A673 (cell line): ENCODE measurements at regions not wholly inside any gene's neighbourhood (a gene's known extent, or its start where the extent isn't known, plus 50 kb on each side); places are given as distances from the start of the nearest gene placed in this dataset.

Experiments used
- BruUV-seq: library from RNA; stranded (reverse); fragments of 400-500 nt; replicated peaks from 2 replicates; lab custom pipeline; 2021; lab: Mats Ljungman, UMichigan
- CTCF ChIA-PET: fragments of 300-600 bp; sonication (Branson Sonifier 250); formaldehyde crosslinking; loops from one replicate; lab custom pipeline; 2022; ENCODE audit warnings: antibody characterized with exemption; lab: Charles Lee
- POLR2A ChIA-PET: fragments of 300-600 bp; sonication (Branson Sonifier 250); formaldehyde crosslinking; loops from one replicate; lab custom pipeline; 2022; ENCODE audit warnings: antibody characterized with exemption; ENCODE audit not compliant: low non-redundant PET; lab: Charles Lee
- DNase-seq: peaks from one replicate; pipeline ENCODE4 v3.0.0-alpha.2; 2015; ENCODE audit warnings: low spot score
- H3K27ac ChIP-seq: fragments of 200-600 bp; sonication (generic); 2 replicates; pipeline ENCODE4 v1.5.1; 2016; ENCODE audit warnings: mixed run types, low read depth, mild to moderate bottlenecking, mixed read lengths, antibody characterized with exemption, low read length; ENCODE audit not compliant: poor library complexity, severe bottlenecking
- H3K27me3 ChIP-seq: fragments of 200-600 bp; sonication (generic); replicated peaks from 2 replicates; pipeline ENCODE4 v1.6.1; 2017; ENCODE audit warnings: mixed run types, low read depth, mild to moderate bottlenecking, mixed read lengths, antibody characterized with exemption, low read length; ENCODE audit not compliant: insufficient read depth, poor library complexity
- H3K36me3 ChIP-seq: fragments of 200-600 bp; sonication (generic); 2 replicates; pipeline ENCODE4 v1.6.1; 2016; ENCODE audit warnings: mixed run types, mild to moderate bottlenecking, mixed read lengths, antibody characterized with exemption, low read length; ENCODE audit not compliant: insufficient read depth, poor library complexity, severe bottlenecking
- H3K4me1 ChIP-seq: fragments of 200-600 bp; sonication (generic); 2 replicates; pipeline ENCODE4 v1.6.1; 2017; ENCODE audit warnings: mixed run types, mild to moderate bottlenecking, mixed read lengths, antibody characterized with exemption, low read length; ENCODE audit not compliant: insufficient read depth, poor library complexity, severe bottlenecking
- H3K4me3 ChIP-seq: fragments of 200-600 bp; sonication (generic); 2 replicates; pipeline ENCODE4 v1.5.1; 2016; ENCODE audit warnings: low read depth, mixed run types, mild to moderate bottlenecking, mixed read lengths, low read length; ENCODE audit not compliant: poor library complexity, severe bottlenecking
- H3K9me3 ChIP-seq: fragments of 200-600 bp; sonication (generic); 2 replicates; pipeline ENCODE4 v1.6.1; 2016; ENCODE audit warnings: mixed run types, low read depth, mild to moderate bottlenecking, mixed read lengths, antibody characterized with exemption, low read length; ENCODE audit not compliant: poor library complexity, severe bottlenecking
- EZH2 ChIP-seq: fragments of 200-600 bp; sonication (generic); IDR thresholded peaks from 2 replicates; pipeline ENCODE4 v1.6.1; 2017; ENCODE audit warnings: borderline replicate concordance, low read depth, mild to moderate bottlenecking, mixed read lengths, antibody characterized with exemption, low read length; ENCODE audit not compliant: poor library complexity, severe bottlenecking
- intact Hi-C: fragments of 100-400 bp; cut with micrococcal nuclease; formaldehyde crosslinking; loops from one replicate; pipeline ENCODE4 v1.10.0; 2022; ENCODE audit not compliant: unreplicated experiment
- TF ChIP-seq, protein P1 (sequence below): fragments of 300-800, 200-600 bp; sonication (generic); conservative IDR thresholded peaks from 2 replicates; pipeline ENCODE4 v1.5.1; 2017; ENCODE audit warnings: low read depth, mild to moderate bottlenecking, antibody characterized with exemption, low read length, moderate library complexity, mixed read lengths

GRCh38 chr4:188452097-188452496 lies 312.9 kb downstream of the TRIML1 start:
- peaks cover 15% of the 10 kb centered on the region for H3K4me1 ChIP-seq
- TF ChIP-seq, protein P1, sequence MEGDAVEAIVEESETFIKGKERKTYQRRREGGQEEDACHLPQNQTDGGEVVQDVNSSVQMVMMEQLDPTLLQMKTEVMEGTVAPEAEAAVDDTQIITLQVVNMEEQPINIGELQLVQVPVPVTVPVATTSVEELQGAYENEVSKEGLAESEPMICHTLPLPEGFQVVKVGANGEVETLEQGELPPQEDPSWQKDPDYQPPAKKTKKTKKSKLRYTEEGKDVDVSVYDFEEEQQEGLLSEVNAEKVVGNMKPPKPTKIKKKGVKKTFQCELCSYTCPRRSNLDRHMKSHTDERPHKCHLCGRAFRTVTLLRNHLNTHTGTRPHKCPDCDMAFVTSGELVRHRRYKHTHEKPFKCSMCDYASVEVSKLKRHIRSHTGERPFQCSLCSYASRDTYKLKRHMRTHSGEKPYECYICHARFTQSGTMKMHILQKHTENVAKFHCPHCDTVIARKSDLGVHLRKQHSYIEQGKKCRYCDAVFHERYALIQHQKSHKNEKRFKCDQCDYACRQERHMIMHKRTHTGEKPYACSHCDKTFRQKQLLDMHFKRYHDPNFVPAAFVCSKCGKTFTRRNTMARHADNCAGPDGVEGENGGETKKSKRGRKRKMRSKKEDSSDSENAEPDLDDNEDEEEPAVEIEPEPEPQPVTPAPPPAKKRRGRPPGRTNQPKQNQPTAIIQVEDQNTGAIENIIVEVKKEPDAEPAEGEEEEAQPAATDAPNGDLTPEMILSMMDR, result no peak
- no peak for TF ChIP-seq EZH2
- no TSS peak for BruUV-seq
- intact Hi-C loops, result no loop called here
- H3K27me3 ChIP-seq, result no peaks in the 10 kb centered on the region
- ChIA-PET CTCF (no interaction called here), POLR2A (no interaction called here)
- no peaks in the 10 kb centered on the region for H3K36me3 ChIP-seq
- H3K27ac ChIP-seq, result no peak overlapping the region
- no peak overlapping the region for H3K4me3 ChIP-seq
- peak; percentile 28 for DNase-seq
- no peaks in the 10 kb centered on the region for H3K9me3 ChIP-seq

- intact Hi-C loops, result no loop called here
- no peak for DNase-seq
- TF ChIP-seq, protein P1, result no peak
- no peak for TF ChIP-seq EZH2
- ChIA-PET CTCF (no interaction called here), POLR2A (no interaction called here)
- Histone ChIP-seq H3K9me3 (no peaks in the 10 kb centered on the region), H3K27me3 (no peaks in the 10 kb centered on the region), H3K27ac (no peak overlapping the region), H3K36me3 (no peaks in the 10 kb centered on the region), H3K4me3 (no peak overlapping the region), H3K4me1 (peaks cover 19% of the 10 kb centered on the region)
- no TSS peak for BruUV-seq
These were observed 315.3 kb downstream of the TRIML1 start for GRCh38 chr4:188454575-188454974.

GRCh38 chr4:188455062-188455752 lies 316.0 kb downstream of the TRIML1 start:
- intact Hi-C loops, result no loop called here
- Histone ChIP-seq H3K27me3 (no peaks in the 10 kb centered on the region), H3K27ac (no peak overlapping the region), H3K9me3 (no peaks in the 10 kb centered on the region), H3K4me1 (peaks cover 19% of the 10 kb centered on the region), H3K4me3 (peak overlapping the region; percentile 35), H3K36me3 (no peaks in the 10 kb centered on the region)
- TF ChIP-seq EZH2, result no peak
- TF ChIP-seq, protein P1, result no peak
- POLR2A ChIA-PET, result no interaction called here
- CTCF ChIA-PET, result no interaction called here
- peak; percentile 26 for DNase-seq
- no TSS peak for BruUV-seq
